ENCODE measurements at regions not wholly inside any gene's neighbourhood (a gene's known extent, or its start where the extent isn't known, plus 50 kb on each side); places are given as distances from the start of the nearest gene placed in this dataset.

DNA sequence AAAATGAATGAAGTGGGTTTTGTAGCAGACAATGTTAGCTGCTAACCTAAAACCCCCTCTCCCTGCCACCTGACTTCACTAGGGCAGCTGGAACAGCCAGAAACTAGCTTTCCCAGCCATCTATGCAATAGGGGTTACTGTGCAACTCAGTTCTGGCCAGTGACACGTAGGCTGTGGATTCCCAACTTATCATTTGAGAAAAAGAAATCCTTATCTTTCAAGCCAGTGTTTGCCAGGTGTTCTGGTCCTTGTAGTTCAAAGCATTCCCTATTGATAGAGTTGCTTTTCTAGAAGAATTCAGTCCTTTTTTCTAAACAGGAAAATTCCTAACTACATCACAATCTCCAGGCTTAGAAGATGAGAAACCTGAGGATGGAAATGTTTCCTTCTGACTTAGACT is 144.5 kb upstream of the ELAC2 start:
- Histone ChIP-seq H3K4me3 (no peak overlapping the region), H3K27ac (no peak overlapping the region), H3K36me3 (no peaks in the 10 kb centered on the region), H3K4me1 (no peaks in the 10 kb centered on the region), H3K27me3 (replicated peaks in 1 of 7) (no peaks in the 10 kb centered on the region), H3K9me3 (no peaks in the 10 kb centered on the region)
- TF ChIP-seq POLR2AphosphoS5 (IDR thresholded peaks at IDR 0.05) (no peak), POLR2A (IDR thresholded peaks at IDR 0.05) (no peak)
- TF ChIP-seq, protein P1, sequence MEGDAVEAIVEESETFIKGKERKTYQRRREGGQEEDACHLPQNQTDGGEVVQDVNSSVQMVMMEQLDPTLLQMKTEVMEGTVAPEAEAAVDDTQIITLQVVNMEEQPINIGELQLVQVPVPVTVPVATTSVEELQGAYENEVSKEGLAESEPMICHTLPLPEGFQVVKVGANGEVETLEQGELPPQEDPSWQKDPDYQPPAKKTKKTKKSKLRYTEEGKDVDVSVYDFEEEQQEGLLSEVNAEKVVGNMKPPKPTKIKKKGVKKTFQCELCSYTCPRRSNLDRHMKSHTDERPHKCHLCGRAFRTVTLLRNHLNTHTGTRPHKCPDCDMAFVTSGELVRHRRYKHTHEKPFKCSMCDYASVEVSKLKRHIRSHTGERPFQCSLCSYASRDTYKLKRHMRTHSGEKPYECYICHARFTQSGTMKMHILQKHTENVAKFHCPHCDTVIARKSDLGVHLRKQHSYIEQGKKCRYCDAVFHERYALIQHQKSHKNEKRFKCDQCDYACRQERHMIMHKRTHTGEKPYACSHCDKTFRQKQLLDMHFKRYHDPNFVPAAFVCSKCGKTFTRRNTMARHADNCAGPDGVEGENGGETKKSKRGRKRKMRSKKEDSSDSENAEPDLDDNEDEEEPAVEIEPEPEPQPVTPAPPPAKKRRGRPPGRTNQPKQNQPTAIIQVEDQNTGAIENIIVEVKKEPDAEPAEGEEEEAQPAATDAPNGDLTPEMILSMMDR (IDR thresholded peaks at IDR 0.05 in 8 of 11, conservative IDR thresholded peaks at IDR 0.05 in 3 of 11): no peak
- intact Hi-C loops (cut with DNase I; ENCODE audit: low total_unique reads): no loop called here
- 50 to 72% (median 63%) methylated on average over 1 of the region's 1 CpG for WGBS, 5 donors
- DNase-seq: no peak

DNA sequence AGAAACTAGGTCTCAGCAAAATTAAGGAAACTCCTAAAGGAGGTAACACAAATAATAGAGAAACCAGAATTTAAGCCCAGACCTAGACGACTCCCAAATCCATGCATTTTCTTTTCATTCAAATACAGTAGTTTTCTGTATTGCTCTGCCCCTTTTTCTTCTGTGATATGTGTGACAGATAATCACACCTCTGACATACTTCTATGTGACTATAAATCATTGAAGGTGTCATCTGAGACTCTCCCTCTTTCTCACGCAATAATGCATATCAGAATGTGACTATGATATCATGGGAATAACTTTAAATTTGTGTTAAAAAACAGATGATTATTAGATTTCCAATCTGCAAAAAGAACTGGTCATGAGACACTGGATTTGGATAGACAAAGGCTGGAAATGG is 143.0 kb upstream of the ELAC2 start:
- WGBS, 5 donors: 74 to 99% (median 90%) methylated on average over 2 of the region's 2 CpGs
- no peak for TF ChIP-seq POLR2A (IDR thresholded peaks at IDR 0.05)
- TF ChIP-seq POLR2AphosphoS5 (IDR thresholded peaks at IDR 0.05): no peak
- TF ChIP-seq, protein P1 (IDR thresholded peaks at IDR 0.05 in 8 of 11, conservative IDR thresholded peaks at IDR 0.05 in 3 of 11): no peak
- intact Hi-C loops (cut with DNase I; ENCODE audit: low total_unique reads): no loop called here

DNA sequence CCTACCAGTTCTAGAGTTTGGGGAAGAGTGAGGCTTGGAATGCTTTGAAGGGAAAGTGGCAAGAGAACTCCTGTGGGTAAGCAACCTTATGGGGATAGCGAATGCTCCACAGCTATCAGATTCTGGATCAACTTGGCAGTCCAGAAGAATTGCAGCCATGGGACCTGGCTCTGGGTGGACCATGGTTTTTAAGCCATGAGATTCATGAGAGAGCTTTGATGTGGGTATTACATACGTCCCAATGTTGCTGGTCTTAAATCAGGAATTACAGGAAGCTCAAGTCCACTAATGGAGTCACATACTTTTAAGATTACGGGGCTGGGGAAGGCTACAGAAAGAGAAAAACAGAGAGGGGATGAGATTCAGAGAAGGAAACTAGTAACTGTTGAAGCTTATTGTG is 142.5 kb upstream of the ELAC2 start:
- 66 to 76% (median 72%) methylated on average over 3 of the region's 3 CpGs for WGBS, 5 donors
- Histone ChIP-seq H3K27me3 (replicated peaks in 1 of 7) (no peaks in the 10 kb centered on the region), H3K4me3 (no peak overlapping the region), H3K9me3 (no peaks in the 10 kb centered on the region), H3K36me3 (no peaks in the 10 kb centered on the region), H3K27ac (no peak overlapping the region), H3K4me1 (no peaks in the 10 kb centered on the region)
- no peak for DNase-seq
- no peak for TF ChIP-seq POLR2AphosphoS5 (IDR thresholded peaks at IDR 0.05)
- no peak for TF ChIP-seq POLR2A (IDR thresholded peaks at IDR 0.05)
- TF ChIP-seq, protein P1 (IDR thresholded peaks at IDR 0.05 in 8 of 11, conservative IDR thresholded peaks at IDR 0.05 in 3 of 11): no peak
- intact Hi-C loops (cut with DNase I; ENCODE audit: low total_unique reads): no loop called here

More for the DNA sequence above, 143.0 kb upstream of the ELAC2 start:
- Histone ChIP-seq H3K27ac (no peak overlapping the region), H3K36me3 (no peaks in the 10 kb centered on the region), H3K4me3 (no peak overlapping the region), H3K27me3 (replicated peaks in 1 of 7) (no peaks in the 10 kb centered on the region), H3K9me3 (no peaks in the 10 kb centered on the region), H3K4me1 (no peaks in the 10 kb centered on the region)
- no peak for DNase-seq

DNA sequence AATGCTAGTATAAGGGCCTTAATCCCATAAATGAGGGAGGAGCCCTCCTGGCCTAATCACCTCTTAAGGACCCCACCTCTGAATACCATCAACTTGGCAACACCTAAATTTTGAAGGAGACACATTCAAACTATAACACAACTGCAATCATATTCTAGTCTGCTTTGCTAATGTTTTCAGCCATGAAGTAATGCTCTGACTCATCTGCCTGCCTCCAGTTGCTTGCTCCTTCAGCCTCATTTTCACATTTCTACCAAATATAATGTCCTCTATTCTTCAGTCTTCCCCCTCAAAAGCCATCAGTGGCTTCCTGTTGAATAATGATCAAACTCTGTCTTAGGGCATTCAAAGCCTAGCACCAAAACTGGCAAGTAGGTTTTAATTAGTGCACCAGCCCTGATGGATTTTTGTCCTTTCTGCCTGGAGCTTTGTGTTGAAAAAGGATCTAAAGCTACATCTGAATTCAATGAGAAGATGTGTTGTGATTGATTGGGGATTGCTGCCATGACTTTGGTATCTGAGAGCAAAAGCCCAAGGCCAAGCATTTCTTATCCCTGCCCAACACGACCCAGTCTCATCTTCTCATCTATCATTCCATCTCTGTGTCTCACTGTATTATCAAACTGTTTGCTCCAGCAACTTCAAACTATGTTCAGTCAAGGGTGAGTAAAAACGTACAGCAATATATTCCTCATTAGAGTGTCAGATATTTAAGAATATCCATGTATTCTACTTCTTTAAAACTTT is 140.8 kb upstream of the ELAC2 start:
- Histone ChIP-seq H3K27ac (no peak overlapping the region), H3K9me3 (no peaks in the 10 kb centered on the region), H3K27me3 (replicated peaks in 1 of 7) (no peaks in the 10 kb centered on the region), H3K36me3 (no peaks in the 10 kb centered on the region), H3K4me1 (no peaks in the 10 kb centered on the region), H3K4me3 (no peak overlapping the region)
- no peak for DNase-seq
- intact Hi-C loops (cut with DNase I; ENCODE audit: low total_unique reads): no loop called here
- WGBS, 5 donors: 55 to 78% (median 60%) methylated on average over 2 of the region's 2 CpGs
- TF ChIP-seq, protein P1 (IDR thresholded peaks at IDR 0.05 in 8 of 11, conservative IDR thresholded peaks at IDR 0.05 in 3 of 11): no peak
- TF ChIP-seq POLR2A (IDR thresholded peaks at IDR 0.05) (no peak), POLR2AphosphoS5 (IDR thresholded peaks at IDR 0.05) (no peak)

Measured in spleen (tissue), 11 donors.